EL (cell line): ENCODE measurements at regions not wholly inside any gene's neighbourhood (a gene's known extent, or its start where the extent isn't known, plus 50 kb on each side); places are given as distances from the start of the nearest gene placed in this dataset.

Experiments used
- DNase-seq: peaks from one replicate; pipeline ENCODE4 v3.0.0-alpha.2; 2016

- DNase-seq, result no peak
Measured at GRCh38 chr20:10771435-10772140, 97.8 kb upstream of the JAG1 start.

- DNase-seq, result no peak
Measured at GRCh38 chr20:10774357-10774943, 100.7 kb upstream of the JAG1 start.

- DNase-seq, result no peak
Measured at GRCh38 chr20:10777710-10778109, 103.9 kb upstream of the JAG1 start.

- no peak for DNase-seq
Measured at GRCh38 chr20:10779911-10780310, 106.1 kb upstream of the JAG1 start.

- DNase-seq, result no peak
Measured at GRCh38 chr20:10780901-10781300, 107.1 kb upstream of the JAG1 start.

- no peak for DNase-seq
Measured at GRCh38 chr20:10781526-10781925, 107.7 kb upstream of the JAG1 start.

GRCh38 chr20:10783707-10784553 is 110.1 kb upstream of the JAG1 start:
- DNase-seq, result no peak

GRCh38 chr20:10784554-10785183 is 110.9 kb upstream of the JAG1 start:
- DNase-seq, result no peak

GRCh38 chr20:10786678-10787077 is 112.9 kb upstream of the JAG1 start:
- no peak for DNase-seq

- DNase-seq, result no peak
Measured at GRCh38 chr20:10788055-10788454, 114.3 kb upstream of the JAG1 start.

GRCh38 chr20:10788877-10789276 is 115.1 kb upstream of the JAG1 start:
- no peak for DNase-seq

- DNase-seq, result no peak
Measured at GRCh38 chr20:10789386-10789785, 115.6 kb upstream of the JAG1 start.

- no peak for DNase-seq
Measured at GRCh38 chr20:10790013-10790412, 116.2 kb upstream of the JAG1 start.

GRCh38 chr20:10792291-10792690 is 118.5 kb upstream of the JAG1 start:
- peak; percentile 6 for DNase-seq

- DNase-seq, result no peak
Measured at GRCh38 chr20:10793766-10794165, 120.0 kb upstream of the JAG1 start.

GRCh38 chr20:10794765-10795164 is 121.0 kb upstream of the JAG1 start:
- no peak for DNase-seq

GRCh38 chr20:10795286-10796026 is 121.7 kb upstream of the JAG1 start:
- no peak for DNase-seq

- DNase-seq, result peak; percentile 37
Measured at GRCh38 chr20:10798811-10799210, 125.0 kb upstream of the JAG1 start.

- no peak for DNase-seq
Measured at GRCh38 chr20:10799735-10800134, 125.9 kb upstream of the JAG1 start.

- DNase-seq, result no peak
Measured at GRCh38 chr20:10800288-10800687, 126.5 kb upstream of the JAG1 start.

- DNase-seq, result peak; percentile 27
Measured at GRCh38 chr20:10802236-10802635, 128.4 kb upstream of the JAG1 start.

GRCh38 chr20:10805764-10806163 is 132.0 kb upstream of the JAG1 start:
- DNase-seq, result no peak

GRCh38 chr20:10806539-10806938 is 132.7 kb upstream of the JAG1 start:
- DNase-seq, result no peak
